ENCODE measurements at regions not wholly inside any gene's neighbourhood (a gene's known extent, or its start where the extent isn't known, plus 50 kb on each side); places are given as distances from the start of the nearest gene placed in this dataset.

- H3K27me3 ChIP-seq (ENCODE audit: insufficient read depth, poor library complexity, severe bottlenecking): no peaks in the 10 kb centered on the region
- no peak overlapping the region for H3K27ac ChIP-seq (replicated peaks)
- no peak for DNase-seq (ENCODE audit: low read depth in 1 of 2, low spot score in 1 of 2)
- no peak for TF ChIP-seq SPI1 (IDR thresholded peaks at IDR 0.05; ENCODE audit: borderline replicate concordance, low read depth)
- no peak for TF ChIP-seq GABPA (IDR thresholded peaks at IDR 0.05; ENCODE audit: low read depth)
- no peak for TF ChIP-seq CTCF (IDR thresholded peaks at IDR 0.05; ENCODE audit: insufficient read depth, low read length)
- no peak for TF ChIP-seq POLR2AphosphoS5 (IDR thresholded peaks at IDR 0.05; ENCODE audit: low read depth)
- TF ChIP-seq, protein P1, sequence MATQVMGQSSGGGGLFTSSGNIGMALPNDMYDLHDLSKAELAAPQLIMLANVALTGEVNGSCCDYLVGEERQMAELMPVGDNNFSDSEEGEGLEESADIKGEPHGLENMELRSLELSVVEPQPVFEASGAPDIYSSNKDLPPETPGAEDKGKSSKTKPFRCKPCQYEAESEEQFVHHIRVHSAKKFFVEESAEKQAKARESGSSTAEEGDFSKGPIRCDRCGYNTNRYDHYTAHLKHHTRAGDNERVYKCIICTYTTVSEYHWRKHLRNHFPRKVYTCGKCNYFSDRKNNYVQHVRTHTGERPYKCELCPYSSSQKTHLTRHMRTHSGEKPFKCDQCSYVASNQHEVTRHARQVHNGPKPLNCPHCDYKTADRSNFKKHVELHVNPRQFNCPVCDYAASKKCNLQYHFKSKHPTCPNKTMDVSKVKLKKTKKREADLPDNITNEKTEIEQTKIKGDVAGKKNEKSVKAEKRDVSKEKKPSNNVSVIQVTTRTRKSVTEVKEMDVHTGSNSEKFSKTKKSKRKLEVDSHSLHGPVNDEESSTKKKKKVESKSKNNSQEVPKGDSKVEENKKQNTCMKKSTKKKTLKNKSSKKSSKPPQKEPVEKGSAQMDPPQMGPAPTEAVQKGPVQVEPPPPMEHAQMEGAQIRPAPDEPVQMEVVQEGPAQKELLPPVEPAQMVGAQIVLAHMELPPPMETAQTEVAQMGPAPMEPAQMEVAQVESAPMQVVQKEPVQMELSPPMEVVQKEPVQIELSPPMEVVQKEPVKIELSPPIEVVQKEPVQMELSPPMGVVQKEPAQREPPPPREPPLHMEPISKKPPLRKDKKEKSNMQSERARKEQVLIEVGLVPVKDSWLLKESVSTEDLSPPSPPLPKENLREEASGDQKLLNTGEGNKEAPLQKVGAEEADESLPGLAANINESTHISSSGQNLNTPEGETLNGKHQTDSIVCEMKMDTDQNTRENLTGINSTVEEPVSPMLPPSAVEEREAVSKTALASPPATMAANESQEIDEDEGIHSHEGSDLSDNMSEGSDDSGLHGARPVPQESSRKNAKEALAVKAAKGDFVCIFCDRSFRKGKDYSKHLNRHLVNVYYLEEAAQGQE (IDR thresholded peaks at IDR 0.05; ENCODE audit: insufficient replicate concordance, low read depth): no peak
- no peak overlapping the region for H3K4me3 ChIP-seq (replicated peaks; ENCODE audit: insufficient read depth, low read length)
Observed at GRCh38 chr2:42856891-42857632, 64.7 kb upstream of the HAAO start.

GRCh38 chr2:42856106-42856860, 63.9 kb upstream of the HAAO start:
- no peak overlapping the region for H3K27ac ChIP-seq (replicated peaks)
- no peak for TF ChIP-seq POLR2AphosphoS5 (IDR thresholded peaks at IDR 0.05; ENCODE audit: low read depth)
- no peak for TF ChIP-seq SPI1 (IDR thresholded peaks at IDR 0.05; ENCODE audit: borderline replicate concordance, low read depth)
- TF ChIP-seq CTCF (IDR thresholded peaks at IDR 0.05; ENCODE audit: insufficient read depth, low read length): no peak
- TF ChIP-seq GABPA (IDR thresholded peaks at IDR 0.05; ENCODE audit: low read depth): no peak
- TF ChIP-seq, protein P1 (IDR thresholded peaks at IDR 0.05; ENCODE audit: insufficient replicate concordance, low read depth): no peak
- DNase-seq (ENCODE audit: low read depth in 1 of 2, low spot score in 1 of 2): no peak

DNA sequence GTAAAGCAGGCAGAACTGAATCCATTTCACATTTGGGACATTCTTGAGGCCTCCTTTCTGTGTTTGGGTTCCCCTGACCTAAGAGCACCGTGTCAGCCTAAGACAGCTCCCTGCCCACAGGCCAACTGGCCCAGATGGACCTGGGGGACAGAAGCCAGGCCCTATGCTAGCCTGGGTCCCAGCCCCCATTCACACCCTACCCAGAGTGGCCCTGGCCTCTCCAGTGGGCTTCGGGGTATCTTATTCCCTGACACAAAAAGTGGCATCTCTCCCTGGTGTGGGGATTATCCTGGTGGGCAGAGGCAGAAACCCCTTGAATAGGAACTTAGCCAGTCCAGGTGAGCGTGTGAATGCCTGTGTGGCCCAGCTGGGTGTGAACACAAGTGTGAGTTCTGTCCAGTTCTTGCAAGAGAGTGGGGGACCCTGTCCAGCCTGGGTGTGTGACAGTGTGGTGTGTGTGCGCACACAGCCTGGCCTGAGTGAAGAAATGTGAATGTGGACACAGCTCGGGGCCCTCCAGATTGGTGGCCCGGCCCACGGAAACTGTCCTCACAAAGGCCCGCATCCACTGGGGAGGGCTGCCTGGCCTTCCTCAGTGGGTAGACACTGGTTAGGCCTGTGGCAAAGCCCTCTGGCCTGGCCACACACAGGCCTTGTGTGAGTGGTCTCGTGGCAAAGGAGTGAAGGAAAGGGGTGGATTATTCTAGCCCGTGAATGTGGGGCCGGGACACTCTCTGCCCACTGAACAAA, 63.0 kb upstream of the HAAO start:
- Histone ChIP-seq H3K27me3 (ENCODE audit: insufficient read depth, poor library complexity, severe bottlenecking) (no peaks in the 10 kb centered on the region), H3K27ac (replicated peaks) (no peak overlapping the region), H3K4me3 (replicated peaks; ENCODE audit: insufficient read depth, low read length) (no peak overlapping the region)
- TF ChIP-seq POLR2AphosphoS5 (IDR thresholded peaks at IDR 0.05; ENCODE audit: low read depth) (no peak), GABPA (IDR thresholded peaks at IDR 0.05; ENCODE audit: low read depth) (no peak), SPI1 (IDR thresholded peaks at IDR 0.05; ENCODE audit: borderline replicate concordance, low read depth) (no peak), CTCF (IDR thresholded peaks at IDR 0.05; ENCODE audit: insufficient read depth, low read length) (no peak)
- TF ChIP-seq, protein P1 (IDR thresholded peaks at IDR 0.05; ENCODE audit: insufficient replicate concordance, low read depth): no peak
- DNase-seq (ENCODE audit: low read depth in 1 of 2, low spot score in 1 of 2): no peak

More at GRCh38 chr2:42856106-42856860, 63.9 kb upstream of the HAAO start:
- Histone ChIP-seq H3K4me3 (replicated peaks; ENCODE audit: insufficient read depth, low read length) (no peak overlapping the region), H3K27me3 (ENCODE audit: insufficient read depth, poor library complexity, severe bottlenecking) (no peaks in the 10 kb centered on the region)
